GM18499 (cell line): ENCODE measurements at regions not wholly inside any gene's neighbourhood (a gene's known extent, or its start where the extent isn't known, plus 50 kb on each side); places are given as distances from the start of the nearest gene placed in this dataset.
A peak's percentile ranks its signal among the peaks of the same experiment; 100 is the strongest.

Experiments
- ATAC-seq: cut with Tn5 transposase; IDR thresholded peaks from one replicate; pipeline ENCODE4 v1.9.1; 2021; ENCODE audit warnings: moderate number of reproducible peaks; ENCODE audit not compliant: insufficient read depth, unreplicated experiment

DNA sequence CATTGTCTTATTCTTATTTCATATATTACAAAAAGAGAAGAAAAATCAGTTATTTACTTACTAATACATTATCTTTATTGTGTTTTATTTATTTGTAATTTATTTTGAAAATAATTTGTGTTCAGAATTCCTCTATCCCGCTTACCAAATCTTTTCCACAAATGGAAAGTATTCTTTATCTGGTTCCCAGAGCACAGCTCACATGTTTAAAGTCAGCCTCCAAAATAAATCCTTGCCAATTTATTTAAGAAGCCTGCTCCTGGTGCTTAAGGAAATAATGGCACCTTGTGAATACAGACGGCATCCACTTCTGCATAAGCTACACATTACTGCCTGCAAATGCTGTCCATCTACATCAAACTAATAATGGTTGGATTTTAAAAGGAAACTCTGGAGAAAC lies 435.4 kb downstream of the MTRR start:
- ATAC-seq = no peak

DNA sequence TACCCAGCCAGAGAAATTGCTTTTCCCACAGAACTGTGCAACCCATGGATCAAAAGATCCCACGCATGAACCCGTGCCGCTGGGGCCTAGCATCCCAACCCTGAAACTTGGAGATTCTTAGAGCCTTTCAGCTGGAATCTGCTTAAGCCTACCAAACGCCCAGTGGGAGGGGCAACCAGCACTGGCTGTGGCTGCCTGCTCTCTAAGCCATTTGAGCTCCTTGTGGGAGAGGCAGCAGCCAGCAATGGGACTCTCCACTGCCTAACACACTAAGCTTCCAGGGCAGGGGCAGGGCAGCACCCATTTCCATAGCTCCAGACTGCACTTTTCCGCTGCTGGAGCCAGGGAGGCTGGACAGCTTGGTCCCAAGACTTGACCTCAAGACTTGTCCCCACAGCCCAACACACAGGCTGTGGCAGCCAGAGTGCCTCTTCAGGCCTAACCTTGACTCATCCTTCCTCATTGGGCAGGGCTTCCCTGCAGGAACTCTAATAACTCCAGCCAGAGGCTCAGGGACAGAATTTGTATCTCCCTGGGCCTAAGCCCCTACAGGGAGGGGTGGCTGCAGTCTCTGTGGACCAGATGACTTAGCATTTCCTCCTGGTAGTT lies 437.4 kb downstream of the MTRR start:
- no peak for ATAC-seq

DNA sequence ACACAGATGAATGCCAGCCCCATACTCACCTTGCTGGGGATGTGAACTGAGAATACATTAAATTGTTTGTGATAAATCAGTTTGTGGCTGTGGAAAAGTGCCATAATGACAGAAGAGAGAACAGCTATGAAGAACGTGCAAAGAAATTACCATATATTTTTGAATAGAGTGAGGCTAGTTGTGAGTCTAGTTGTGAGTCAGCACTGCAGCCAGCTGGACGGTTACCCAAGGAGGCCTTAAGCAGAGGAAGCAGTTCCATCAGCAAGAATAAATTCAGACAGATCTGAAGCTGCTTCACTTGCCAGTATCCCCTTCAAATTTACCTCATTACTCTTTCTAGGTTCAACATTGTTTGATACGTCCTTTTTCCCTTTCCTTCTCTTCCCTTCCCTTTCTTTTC lies 446.0 kb downstream of the MTRR start:
- ATAC-seq = no peak

DNA sequence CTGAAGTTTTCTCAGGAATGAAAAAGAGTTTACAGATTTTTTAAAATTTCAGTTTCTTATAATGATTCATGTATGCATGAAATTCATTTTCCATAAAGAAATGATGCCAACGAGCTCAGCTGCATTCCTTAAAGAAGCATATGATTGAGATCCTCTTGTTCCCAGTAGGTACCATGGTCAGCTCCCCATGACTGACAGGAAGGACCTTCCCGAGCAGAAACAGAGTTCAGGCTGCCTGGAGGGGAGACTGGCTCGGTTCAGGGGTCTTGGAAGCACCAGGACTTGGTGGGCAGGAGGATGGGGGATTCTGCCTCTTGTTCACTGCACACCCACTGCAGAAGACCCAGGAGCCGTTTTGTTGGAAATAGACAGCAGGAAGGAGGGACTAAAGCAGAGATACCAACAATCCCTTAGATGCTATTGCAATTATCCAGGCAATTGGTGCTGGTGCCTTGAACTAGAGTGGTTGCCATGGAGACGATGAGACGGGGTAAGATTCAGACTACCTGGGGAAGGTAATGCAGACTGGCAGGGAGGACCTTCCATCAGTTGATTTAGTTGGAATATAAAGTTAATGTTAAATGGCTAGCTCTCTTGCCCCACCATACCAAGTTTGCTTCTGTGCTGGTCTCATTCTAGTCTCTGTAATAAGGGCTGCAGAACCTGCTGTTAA lies 447.8 kb downstream of the MTRR start:
- no peak for ATAC-seq

DNA sequence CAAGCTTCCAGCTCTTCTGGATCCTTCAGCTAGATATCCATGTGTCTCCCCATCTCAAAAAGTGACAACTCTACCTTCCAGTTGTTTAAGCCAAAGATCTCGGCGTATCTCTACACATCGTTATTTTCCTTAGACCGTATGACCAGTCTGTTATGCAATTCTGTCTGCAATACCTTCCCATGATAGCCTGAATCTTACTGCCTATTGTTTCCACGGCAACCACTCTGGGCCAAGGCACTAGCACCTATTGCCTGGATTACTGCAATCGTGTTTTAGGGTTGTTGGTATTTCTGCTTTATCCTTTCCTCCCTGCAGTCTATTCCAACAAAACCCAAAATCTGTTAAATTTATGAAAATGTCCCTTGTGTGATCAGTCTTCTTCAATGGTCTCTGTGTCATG lies 448.4 kb downstream of the MTRR start:
- no peak for ATAC-seq

DNA sequence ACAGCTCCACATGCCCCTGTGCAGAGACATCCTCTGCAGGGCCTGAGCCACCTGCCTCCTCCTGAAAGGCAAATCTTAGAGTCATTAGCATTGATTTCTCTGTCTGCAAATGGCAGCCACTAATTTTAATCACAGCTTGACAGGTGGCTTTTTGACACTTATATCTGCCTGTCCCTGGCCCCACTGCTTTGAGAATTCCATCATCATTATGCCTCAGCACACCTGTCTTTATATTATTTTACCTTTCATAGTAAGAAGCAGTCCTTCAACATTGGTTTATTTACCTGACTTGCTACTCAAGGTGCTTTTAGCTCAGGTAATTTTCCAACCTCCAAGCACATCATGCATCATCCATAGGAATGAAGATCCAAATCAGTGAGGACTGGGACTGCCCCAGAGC lies 451.3 kb downstream of the MTRR start:
- no peak for ATAC-seq

DNA sequence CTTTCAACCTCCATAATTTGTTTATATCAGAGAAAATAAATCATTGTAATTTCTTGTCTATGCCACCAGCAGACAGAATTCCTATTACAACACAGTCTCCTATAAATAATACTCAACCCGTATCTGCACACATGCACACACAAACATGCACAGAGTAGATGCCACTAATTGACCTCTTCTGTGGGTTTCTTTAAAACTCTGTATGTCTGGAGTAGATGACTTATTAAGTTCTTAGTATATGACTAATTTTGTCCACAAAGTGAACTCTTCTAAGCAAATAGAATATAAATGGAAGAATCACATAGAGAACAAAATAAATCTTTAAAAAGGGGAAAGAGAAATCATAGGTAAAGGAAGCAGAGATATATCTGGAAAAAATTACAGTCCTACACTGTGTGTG lies 452.3 kb downstream of the MTRR start:
- ATAC-seq = no peak

DNA sequence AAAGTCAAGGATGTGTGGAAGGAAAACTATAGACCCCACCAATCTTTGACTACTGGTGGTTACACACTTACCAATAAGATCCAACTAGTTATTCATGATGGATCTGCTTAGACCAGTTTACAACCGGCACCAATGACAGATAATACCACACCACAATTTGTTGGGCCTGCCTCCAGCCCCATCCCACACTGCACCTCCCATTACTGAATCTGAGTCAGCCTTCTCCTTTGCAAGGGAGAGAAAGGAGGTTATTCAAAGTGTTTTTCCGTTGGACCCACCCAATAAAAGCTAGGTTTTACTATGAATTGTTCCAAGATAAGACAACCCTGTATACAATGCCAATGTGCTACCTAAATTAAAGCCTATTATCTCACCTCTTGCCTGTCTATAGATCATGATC lies 453.5 kb downstream of the MTRR start:
- ATAC-seq = no peak

DNA sequence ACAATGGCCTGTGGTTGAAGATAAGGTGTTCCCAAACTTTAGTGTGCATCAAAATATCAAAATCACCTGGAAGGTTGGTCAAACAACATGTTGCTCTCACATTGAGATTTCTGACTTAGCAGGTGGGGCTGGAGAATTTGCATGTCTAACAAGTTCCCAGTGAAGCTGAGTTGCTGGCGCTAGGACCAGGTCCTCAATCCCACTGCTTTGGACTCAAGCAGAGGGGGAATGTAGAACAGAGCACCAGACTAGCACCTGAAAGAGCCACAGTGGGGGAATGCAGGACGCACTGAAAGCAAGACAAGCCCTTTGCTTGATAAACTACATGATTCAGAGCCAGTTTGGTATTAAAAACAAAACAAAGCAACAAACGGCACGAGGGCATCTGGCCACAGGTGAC lies 458.1 kb downstream of the MTRR start:
- ATAC-seq = no peak

DNA sequence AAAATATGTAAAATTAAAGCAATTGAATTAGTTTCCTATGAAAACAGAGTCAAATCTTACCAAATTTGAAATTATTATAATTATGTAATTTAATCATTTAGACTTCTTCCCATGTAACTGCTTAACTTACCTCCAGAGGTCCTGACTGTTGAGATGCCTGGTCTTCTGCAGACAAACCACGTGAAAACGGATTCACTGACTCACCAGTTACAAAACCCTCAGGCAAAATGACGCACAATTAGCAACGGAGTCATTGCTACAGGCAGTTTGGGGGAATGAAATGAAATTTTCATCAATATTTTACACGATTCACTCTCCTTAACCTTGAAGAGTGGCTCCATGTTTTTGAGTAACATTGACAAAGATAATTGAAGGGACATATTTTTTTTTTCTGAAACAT lies 460.8 kb downstream of the MTRR start:
- no peak for ATAC-seq

DNA sequence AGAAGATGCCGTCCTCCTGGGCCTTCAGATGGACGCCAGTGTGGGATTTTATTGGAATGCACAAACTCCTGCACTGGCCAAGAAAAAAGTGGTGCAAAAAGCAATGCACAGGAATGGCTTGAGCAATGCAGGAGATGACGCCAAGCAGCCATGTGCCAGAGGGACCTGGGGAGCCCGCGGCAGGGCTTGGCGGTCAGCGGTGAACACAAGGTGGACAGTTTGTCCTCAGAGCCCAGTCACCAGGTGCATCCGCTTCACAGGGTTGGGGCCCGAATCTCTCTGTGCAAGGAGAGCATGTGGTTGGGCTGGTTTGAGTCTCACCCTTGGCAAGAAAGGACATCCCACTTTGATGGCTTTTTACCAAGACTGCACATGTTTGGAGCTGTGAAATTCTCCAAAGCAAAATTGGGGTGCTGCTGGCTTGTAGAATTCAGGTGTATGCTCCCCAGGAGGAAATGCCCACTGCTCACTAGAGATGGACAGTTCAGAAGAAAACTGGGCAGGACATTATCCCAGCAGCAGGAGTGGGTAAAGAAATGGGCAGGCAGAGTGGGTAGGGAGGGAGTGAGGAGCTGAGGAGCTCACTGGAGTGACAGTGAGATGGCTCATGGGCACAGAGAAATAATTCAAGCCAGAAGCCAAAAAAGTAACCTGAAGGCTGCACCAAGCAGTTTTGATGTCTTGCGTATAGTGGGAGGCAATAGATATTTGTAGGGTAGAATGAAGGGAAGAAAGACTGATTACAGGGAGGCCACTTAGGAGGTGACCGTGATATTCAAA lies 463.9 kb downstream of the MTRR start:
- ATAC-seq = no peak

DNA sequence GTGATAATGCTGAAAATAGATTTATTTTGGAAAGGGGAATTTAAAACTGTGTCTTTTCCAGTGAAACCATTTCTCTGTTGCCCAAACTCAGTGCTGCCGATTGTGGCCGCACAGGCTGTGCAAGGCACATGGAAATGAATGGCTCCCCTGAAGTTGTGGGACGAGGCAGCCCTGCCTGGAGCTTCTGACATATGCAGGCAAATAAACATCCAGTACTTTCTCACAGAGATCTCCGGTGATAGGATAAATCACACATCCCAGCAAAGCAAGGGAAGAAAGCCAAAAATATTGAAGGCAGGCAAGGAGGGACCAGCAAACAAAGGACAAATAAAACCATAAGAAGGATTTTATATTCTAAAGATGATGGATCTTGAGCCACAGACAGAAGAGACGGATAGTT lies 464.5 kb downstream of the MTRR start:
- no peak for ATAC-seq

DNA sequence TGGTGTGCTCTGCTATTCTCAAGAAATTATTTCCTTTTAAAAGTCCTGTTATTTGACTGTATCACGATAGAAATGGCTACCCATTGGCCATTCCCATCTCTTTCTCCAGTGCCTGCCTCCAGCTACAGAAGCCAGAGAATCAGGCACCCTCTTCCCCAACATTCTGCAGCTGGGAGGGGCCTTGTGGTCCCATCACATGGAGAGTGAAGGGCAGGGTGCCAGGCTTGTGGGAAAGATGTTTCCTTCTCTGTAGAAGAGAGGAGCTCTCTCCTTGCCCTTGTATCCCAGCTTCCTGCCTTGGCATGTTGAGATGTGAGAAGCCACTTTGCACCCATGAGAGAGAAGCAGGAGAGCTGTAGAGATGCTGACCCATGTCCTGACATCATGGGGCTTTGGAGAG lies 465.0 kb downstream of the MTRR start:
- ATAC-seq = no peak

DNA sequence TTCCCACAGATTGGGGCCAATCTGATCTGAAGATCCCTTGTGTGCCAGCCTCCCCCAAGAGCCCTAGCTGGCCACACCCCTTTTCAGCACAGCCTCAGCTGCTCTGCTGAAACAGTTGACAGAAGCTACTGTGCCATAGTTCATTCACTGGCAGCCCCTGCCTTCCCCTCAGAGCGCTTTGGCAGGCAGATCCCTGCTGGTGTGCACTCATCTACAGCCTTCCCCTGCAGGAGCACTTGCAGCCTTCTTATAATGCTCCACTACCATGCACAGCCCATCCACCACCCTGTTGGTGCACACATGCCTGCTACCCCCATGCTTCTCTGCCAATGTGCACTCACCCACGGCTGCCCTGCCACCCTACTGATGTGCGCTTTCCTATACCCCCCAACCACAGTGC lies 471.3 kb downstream of the MTRR start:
- no peak for ATAC-seq

DNA sequence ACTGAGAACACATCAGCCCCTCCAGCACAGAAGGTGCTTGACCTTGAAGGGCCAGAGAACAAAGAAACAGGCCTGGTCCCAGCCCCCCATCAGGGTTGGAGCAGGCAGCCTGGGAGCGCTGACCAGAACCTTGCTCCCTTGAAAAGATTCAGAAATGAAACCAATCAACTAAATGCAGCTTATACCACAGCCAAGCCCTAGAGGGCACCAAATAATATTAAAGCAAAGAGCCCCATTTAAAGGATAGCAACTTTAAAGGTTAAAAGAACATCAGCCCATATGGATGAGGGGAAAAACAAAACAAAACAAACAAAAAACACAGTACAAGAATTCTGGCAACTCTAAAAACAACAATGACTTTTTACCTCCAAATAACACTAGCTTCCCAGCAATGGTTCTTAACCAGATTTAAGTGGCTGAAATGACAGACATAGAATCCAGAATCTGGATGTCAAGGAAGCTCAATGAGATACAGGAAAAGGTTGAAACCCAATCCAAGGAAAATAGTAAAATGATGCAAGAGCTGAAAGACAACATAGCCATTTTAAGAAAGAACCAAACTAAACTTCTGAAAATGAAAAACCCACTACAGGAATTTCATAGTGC lies 471.9 kb downstream of the MTRR start:
- ATAC-seq = no peak

DNA sequence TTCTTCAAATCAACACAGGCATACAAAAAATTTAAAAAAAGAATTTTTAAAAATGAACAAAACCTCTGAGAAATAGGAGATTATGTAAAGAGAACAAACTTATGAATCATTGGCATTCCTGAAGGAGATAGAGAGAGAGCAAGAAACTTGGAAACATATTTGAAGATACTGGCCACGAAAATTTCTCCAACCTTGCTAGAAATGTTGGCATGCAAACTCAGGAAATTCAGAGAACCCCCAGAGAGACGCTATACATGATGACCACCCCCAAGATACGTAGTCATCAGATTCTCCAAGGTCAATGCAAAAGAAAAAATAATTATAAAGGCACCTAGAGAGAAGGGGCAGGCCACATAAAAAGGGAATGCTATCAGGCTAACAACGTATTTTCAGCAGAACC lies 472.5 kb downstream of the MTRR start:
- no peak for ATAC-seq

DNA sequence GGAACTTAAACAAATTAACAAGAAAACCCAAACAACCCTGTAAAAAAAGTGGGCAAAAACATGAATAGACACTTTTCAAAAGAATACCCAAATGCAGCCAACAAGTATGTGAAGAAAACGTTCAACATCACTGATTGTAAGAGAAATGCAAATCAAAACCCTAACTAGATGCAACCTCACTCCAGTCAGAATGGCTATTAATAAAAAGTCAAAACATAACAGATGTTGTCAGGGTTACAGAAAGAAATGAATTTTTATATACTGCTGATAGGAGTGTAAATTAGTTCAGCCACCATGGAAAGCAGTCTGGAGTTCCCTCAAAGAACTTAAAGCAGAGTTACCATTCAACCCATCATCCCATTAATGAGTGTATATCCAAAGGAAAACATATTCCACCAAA lies 479.0 kb downstream of the MTRR start:
- ATAC-seq = no peak

DNA sequence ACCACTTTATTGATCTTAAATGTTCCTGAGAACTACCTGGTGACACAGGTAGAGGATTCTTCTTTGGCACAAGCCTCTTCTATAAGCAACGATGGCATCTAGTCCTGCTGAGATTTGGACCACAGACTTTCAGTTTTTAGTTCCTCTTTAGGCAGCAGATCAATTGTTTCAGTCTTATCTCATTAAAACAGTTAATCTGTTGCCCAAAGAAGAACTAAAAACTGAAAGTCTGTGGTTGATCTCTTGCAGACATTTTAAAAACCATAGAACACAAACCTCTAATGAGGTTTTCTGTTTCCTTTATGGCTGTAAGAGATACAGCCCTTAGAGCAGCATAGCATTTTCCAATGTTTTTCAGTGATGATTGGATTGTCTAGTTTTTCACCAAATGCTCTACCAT lies 480.9 kb downstream of the MTRR start:
- ATAC-seq = peak; percentile 96

DNA sequence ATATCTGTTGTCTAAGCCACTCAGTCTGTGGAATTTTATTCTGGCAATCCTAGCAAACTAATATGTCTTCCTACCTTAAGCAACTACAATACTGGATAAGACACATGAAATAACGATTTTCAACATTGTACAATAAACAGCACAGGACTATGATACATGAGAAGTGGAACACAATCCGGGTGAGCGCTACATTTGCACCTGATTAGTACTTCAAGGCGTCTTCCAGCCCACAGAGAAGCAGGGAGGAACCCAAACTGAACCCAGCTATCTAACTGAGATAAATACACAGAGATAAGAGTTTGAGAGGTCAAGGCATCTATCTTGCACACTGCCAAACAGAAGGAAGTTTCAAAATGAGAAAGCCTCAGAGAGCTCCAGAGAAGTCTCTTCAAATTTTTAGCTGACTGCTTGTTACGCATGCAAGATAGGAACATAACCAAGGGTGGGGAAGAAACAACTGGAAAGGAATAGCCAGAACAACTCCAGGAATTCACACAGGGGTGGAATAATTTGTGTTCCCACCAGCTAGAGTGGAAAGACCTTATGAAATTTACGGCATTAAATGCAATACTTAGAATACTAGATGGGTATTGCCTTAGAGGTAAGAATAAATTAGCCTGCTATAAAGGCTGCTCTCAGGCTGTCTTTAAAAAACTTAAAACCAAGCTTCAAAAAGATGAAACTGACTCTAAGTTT lies 481.8 kb downstream of the MTRR start:
- ATAC-seq = no peak

DNA sequence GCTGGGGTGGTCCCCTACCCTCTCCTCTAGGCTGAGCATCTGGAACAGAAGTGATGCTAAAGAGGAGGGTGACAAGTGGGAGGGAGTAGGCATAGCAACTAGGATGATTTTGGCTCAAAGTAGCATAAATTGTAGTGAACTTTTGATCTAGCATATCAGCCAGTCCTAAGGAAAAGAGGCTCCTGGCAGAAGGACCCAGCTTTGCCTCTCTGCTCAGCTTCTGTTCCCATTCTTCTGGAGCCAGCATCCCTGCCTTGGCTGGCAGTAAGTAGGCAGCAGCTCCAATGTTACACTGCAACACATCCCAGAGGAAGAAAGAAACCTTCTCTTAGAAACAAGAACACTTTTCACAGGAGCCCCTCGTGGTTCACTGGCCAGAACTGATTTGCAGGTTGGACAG lies 487.0 kb downstream of the MTRR start:
- ATAC-seq = no peak

DNA sequence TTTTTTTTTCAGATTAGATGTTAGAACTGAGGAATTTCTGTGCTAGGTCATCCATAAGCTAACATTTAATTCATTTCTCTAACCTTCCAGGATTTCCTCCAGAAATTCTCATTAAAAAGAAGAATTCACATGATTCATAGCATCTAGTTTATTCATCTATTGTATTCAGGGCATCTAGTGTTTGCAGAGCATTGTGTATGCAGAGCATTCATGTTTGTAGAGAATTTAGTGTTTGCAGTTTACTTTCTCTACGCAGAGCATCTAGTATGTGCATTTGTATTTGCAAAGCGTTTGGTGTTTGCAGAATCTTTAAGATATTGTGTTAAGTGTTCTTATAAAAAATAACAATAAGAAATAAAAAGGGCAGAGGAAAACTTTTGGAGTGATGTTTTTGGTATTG lies 491.1 kb downstream of the MTRR start:
- no peak for ATAC-seq
